Embryonic facial prominence (tissue), 1 donor: ENCODE measurements at regions not wholly inside any gene's neighbourhood (a gene's known extent, or its start where the extent isn't known, plus 50 kb on each side); places are given as distances from the start of the nearest gene placed in this dataset.
"Not testable (repeated sequence)": the region's sequence is repeated elsewhere in the genome, so short reads cannot be mapped to it uniquely, and the experiment has no call there.

Experiments
- DNase-seq: peaks from one replicate; pipeline ENCODE4 v3.0.0-alpha.2; 2016; ENCODE audit errors: extremely low spot score

DNA sequence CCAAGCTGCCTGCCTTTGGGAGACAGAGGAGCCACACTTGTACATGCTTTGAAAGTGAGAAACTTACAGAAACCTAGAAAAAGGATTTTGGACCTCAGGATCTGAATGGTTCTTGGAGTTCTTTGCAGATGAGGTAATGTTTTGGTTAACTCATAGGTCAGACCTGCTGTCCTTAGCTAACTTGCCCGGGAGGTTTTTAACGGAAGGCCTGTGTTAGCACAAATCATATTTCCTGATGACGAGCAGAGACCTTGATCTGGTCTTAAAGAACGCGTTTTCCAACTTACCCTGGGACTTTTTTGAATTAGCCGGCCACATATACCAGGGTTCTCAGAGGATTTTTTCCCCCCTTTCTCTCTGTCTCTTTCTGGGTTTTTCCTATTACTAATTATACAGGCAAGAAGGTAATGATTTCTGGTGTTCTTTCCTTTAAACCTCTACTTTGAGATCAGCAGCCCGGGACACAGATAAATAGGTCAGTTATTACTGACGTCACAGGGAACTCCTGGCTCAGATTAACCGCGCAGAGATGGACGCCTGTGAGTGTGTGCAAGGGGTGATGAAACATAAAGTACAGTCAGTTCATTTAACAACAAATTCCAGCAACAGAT, 101.7 kb upstream of the KLF6 start:
- no peak for DNase-seq

DNA sequence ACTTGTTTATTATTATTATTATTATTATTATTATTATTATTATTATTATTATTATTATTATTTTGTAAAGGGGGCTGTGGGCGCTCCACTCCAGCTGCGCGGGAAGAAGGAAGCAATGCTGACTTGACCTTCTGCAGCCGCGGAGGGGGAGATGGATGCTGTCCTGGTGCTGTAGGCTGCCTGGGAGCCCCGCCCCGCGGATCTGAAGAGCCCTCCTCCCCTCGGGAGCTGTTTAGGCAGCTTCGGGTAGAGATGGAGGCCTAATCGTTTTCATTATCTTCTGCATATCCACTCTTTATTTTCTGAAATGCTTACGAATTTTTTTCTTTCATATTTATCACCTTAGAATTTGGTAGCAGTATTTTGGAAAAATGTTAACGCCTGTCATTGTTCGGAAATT, 101.2 kb upstream of the KLF6 start:
- no peak for DNase-seq

DNA sequence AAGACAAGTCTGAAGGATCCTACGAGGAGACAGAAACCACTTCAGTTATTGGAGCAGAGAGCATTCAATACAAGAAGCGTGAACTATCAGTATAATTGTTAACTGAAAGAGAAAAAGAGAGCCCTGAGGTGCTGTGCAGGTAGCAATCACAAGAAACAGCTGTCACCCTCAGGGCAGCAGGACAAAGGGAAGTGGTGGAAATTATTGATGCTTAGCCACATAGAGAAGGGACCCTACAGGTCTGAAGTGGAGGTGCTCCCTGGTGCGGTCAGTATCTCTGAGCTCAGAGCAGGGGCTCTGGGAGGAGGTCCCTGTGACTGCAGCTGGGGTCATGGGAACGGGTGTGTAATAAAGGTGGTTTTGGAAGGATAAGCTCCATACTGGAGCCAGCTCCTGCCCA, 97.8 kb upstream of the KLF6 start:
- DNase-seq = no peak

DNA sequence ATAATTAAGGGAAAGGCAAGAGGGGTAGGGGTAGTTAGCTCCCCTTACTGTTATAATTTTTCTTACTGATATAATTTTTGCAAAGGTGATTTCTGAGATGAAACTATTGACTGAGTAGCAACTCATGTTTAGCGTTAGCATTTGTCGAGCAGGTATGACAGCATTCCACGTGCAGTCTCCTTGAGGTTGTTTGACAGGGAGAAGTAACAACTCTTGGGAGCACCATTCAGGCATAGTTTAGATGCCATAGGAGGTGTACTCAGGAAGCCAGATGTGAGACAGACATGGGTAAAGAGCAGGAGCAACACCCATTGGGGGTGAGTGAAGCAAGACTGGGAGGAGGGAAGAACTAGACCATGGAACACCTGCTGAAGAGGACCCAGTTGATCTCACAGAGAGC, 96.6 kb upstream of the KLF6 start:
- no peak for DNase-seq

DNA sequence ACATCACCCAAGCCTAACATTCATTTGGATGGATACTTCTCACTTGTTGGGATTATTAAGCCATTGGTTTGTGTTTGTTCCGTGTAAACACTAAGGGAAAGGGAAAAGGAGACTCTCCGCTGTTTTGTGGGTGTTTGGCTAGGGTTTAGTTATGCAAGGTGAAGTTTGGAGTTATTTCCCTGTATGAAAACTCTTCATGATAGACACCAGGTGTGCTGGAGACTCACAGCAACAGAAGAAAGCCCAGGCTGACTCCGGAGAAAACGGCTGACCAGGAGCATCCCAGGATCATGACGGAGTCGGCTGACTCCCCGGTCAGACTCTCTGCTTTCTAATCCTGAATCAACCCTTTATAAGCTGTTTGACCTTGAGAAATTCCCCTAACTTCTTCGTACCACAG, 94.1 kb upstream of the KLF6 start:
- no peak for DNase-seq

DNA sequence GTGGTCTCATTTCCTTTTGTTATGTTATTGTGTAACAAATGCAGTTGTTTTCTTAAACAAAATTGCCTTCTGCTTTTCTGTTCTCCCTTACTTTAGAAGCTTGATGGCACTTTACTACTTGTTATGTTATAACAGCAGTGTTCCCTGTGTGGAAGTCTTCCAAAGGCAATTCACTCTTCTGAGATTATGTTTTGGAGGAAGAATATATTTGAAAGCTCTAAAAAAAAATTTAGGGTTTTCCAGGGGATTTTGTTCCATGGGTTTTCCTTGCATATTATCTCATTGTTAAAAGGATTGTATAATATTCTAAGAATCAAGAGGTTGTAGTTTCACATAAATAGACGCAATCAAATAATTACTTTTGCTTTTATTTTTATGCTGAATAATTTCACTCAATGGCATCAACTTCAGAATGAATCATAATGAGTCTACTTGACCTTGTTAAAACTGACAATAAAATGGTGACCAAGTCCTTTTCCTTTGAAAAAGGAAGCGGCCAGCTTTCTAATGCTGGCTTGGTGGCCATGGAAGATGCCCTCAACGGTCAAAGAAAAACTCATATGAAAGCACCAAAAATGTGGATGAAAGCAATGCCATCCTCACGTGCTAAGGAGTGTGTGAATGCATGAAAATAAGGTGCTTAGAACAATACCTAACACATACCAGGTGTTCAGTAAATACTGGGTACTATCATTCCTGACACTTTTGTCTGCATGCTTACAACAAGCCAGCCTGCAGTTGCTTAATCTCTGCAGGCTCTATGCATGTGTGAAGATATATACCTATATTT, 92.4 kb upstream of the KLF6 start:
- no peak for DNase-seq

DNA sequence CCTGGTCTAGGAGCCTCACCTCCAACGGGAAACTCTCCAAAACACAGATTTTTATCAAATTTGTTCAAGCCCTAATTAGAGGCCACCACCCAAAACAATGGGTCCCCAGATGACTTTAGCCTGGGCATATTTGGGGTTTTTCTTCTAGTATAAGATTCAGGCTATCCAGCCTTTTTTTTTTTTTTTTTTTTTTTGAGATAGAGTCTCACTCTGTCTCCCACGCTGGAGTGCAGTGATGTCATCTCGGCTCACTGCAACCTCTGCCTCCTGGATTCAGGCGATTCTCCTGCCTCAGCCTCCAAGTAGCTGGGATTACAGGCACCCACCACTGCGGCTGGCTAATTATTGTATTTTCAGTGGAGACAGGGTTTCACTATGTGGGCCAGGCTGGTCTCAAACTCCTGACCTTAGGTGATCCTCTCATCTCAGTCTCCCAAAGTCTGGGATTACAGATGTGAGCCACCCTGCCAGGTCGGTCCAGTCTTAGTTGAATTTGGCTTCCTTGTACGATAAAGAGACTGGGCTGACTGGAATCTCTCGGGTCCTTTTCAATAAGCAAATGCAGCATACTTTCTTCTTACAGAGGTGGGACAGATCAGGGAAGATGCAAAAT, 91.4 kb upstream of the KLF6 start:
- DNase-seq = no peak

DNA sequence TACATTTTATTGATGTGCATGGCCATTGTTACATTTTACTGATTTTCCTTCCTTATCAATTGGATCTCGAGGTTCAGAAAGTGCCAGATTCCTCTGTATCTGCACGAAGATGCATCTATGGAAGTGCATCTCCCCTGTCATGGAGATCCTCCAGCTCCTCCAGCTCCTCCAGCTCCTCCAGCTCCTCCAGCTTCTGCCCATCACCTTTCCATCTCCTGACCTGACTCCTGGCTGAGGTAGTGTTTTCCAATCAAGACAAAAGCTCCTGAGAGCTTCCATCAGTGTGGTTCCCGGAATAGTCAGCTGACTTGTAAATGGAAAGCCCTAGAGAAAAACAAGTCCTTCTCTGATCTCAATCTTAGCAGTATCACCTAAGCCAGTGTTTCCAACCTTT, 90.8 kb upstream of the KLF6 start:
- DNase-seq = no peak

DNA sequence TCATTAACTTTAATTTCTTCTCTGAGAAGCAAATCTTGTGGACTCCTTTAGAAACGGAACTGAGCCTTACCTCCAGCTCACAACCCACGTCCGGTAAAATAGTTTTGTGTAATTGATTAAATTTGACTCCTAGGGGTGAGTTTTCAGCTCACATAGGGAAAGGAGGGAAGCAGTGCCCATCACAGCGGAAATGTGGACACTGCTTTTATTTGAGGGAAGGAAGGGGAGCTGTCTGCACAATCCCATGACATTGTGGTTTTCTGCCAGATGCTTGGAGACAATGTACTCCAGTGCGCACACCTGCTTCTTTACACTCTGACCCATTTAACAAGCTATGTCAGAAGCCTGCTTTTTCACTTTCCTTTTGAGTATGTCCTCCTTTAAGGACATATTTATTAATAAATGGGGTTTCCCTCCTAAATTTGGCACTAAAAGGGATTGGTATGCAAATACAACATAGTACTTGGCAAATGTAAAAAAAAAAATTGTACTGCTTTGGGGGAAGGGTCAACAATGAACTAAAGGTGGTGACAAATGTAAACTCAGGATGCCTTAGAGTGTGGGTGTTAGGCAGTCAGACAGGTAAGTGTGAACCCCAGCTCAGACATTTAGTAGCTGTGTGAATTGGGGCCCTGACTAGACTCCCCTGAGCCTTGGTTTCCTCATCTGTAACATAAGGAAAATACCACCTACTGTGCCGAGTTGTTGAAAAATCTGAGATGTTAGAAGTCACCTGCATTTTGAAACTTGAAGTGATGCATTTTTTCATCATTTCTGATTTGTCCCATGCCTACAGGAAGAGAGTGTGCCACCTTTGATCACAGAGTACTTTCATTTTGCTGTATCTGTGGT, 90.2 kb upstream of the KLF6 start:
- no peak for DNase-seq

DNA sequence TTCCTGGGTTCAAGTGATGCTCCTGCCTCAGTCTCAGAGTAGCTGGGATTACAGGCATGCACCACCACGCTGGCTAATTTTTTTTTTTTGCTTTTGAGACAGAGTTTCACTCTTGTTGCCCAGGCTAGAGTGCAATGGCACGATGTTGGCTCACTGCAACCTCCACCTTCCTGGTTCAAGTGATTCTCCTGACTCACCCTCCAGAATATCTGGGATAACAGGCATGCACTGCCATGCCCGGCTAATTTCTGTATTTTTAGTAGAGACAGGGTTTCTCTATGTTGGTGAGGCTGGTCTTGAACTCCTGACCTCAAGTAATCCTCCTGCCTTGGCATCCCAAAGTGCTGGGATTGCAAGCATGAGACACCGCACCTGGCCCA, 89.6 kb upstream of the KLF6 start:
- not testable (repeated sequence) for DNase-seq

DNA sequence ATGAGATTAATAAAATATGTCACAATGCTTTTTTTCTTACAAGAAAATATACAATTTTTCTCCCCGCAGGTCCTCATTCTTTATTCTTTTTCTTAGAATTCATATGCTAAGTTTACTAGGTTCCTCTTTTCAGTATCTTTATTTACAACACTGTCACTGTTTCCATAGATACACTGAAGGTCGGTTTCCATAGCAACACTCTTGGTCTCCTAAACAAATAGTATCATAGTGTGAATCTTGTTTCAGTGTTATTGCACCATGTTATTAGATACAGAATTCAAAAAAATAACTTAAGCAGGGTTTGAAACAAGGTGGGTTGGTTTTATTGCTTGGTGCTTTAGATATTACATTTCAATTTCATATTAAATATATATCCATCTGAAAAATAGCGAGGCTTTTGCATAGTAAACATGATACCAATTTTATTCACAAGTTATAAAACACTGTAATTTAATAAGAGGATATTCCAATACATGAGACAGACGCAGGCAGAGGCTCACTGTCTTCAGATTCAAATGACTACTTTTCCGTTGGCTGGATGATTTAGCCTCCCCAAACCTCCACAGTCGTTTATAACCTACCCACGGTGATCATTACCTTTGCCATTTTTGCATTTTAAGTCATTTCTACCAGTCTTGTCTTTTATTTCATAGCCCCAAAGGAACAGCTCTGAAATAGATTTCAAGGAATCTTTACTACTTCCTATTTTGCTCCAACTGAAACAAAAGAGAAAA, 88.9 kb upstream of the KLF6 start:
- DNase-seq = peak; percentile 82

DNA sequence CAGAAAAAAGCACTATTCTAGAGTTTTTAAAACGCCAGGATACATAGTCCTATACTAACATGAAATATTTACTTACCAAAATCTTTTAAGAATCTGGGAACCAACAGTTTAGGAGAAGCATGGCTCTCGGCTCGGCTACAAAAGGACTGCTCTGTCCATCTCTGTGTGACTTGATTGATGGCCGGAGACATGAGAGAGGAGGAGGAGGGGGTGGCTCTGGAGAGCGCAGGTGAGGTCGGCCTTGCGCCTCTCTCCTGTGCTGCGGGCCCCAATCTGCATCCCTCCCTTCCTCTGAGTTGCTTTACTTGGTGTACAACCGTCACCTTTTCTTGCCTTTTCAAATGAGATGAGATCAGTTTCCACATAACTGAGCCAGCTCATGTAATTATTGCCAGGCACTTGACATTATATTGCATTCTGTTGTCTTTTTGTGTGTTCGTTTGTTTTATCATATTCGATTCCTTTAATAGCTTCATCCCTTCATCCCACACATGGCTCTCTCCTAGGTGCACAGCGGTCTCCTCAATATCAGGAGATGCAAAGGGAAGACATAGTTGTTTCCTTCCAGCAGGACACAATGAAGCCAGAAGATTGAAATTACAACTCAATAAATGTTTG, 87.8 kb upstream of the KLF6 start:
- no peak for DNase-seq

DNA sequence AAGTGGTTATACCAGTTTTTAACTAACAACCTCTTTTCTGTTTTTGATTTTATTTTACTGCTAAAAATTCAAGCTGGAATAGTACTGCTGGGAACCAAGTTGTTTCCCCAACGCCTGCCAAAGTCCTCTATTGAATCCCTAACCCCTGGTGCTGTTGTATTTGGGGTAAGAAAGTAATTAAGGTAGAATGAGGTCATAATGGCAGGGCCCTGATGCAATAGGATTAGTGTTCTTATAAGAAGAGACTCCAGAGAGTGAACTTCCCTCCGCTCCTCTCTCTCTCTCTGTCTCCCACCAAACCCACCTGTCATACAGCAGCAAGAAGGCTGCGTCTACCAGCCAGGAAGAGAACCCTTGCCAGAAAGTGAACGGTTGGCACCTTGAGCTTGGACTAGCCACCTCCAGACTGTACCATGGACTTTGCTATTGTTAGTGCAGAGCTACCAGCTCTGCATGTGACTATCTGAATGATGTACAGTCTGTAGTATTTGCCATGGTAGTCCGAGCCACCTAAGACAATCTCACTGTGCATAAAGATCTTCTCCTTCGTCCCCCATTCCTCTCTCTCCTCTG, 86.5 kb upstream of the KLF6 start:
- no peak for DNase-seq

DNA sequence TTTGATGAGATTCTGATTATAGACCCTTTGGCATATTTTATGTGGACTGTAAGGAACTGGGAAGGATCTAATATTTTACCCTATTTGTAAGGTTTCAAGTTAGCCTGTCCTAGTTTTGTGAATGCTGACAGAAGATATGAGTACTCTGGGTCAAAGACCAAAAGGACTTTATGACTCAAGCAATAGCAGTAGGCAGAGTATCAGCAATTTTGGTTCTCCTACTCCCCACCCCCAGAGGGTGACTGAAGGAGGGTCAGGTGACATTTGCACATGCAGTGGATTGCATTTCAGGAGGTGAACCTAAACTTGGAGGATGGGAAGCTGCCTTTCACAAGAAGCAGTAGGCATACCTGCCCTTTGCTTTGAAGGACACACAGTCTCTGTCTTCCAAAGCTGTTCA, 84.0 kb upstream of the KLF6 start:
- DNase-seq = no peak

DNA sequence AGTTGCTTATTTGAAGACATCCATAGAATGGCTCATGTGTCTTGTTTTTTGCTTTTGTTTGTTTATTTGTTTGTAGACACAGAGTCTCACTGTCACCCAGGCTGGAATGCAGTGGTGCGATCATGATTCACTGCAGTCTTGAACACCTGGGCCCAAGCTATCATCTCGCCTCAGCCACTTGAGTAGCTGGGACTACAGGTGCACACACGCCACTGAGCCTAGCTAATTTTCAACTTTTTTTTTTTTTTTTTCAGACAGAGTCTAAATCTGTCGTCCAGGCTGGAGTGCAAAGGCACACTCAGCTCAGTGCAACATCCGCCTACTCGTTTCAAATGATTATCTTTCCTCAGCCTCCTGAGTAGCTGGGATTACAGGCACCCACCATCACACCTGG, 83.3 kb upstream of the KLF6 start:
- DNase-seq = no peak

DNA sequence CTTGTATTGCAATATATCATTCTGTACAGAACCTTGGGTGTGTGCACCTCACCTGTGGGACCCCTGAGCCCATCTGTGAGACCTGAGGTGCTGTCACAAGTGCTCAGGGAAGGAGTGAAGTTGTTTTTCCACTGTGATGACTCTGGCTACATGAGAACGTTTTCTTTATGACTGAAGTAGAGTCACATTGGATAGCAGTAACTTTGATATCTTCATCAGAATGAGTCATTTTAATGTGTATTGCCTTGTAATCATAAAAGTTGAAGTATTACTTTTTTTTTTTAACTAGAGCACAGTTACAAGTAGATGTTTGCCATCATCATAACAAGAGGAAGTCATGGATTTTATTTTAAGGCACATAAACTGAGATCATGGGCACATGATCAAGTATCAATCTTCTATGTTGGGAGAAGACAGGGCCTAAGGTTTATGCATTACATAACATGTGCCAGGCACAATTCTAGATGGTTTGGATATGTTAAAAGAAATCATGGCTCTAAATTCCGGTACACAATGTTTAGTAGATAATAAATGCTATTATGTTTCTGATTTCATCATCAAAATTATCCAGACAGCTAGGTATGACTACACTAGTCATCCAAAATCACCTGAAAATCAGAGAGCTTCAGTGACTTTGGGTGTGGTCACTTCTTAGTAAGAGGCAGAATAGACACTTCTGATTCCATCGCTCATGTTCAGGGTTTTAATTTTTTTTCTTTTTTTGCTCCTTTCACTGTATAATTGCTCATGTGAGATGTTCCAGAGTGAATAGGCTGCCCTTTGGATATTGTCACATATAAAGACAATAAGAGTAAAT, 82.7 kb upstream of the KLF6 start:
- DNase-seq = no peak

DNA sequence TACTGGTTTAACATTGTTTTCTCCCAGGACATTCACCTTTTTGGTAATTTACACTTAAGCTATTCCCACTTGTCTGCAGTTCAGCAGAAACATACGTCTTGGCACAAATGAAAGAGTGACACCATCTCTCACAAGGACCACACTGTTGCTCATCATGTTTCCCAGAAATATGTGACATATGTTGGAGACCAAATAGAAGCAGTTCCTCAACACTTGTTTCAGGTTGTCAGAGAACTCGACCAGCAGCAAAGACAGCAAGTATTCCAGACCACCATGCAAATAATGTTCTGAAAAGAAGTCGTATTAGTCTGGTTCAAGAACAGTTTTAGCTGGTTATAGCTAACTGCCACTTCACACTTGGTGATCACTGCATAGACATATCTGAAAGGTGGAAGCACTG, 81.3 kb upstream of the KLF6 start:
- no peak for DNase-seq

DNA sequence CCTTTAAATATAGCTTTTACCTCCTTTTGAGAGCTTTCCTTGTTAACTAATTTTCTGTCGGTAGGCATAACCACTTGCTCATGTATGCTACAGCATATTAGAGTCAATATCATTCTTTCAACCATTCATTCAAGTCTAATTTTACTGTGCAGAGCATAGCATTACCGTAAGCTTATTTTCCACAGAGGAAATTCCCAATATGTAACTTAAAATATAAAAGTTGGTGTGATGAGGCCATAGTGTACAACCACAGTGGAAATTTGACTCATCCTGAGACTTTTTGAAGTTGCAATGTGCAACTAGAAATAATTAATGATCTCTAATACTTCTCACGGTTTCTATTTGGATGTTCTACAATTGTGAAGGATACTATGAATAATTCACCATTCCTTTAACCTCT, 80.6 kb upstream of the KLF6 start:
- no peak for DNase-seq

DNA sequence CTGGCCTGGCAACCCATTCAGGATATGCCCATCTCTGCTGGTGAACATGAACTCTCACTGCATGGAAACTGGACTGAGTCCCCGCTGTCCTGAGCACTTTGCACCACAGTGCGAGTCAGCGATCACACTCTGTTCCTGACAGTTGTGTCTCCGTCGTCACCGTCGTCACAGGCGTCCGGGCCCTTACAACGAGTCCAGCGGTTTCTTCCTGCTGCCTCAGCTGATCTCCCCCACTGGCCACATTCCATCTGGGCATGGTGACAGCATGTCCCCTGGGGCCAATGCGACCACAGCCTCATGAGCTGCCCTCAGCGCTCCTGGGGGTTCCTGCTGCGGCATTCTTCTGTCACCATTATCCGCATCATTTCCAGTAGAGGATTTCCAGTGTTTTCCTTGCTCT, 76.8 kb upstream of the KLF6 start:
- DNase-seq = no peak
